ENCODE measurements at regions not wholly inside any gene's neighbourhood (a gene's known extent, or its start where the extent isn't known, plus 50 kb on each side); places are given as distances from the start of the nearest gene placed in this dataset.

DNA sequence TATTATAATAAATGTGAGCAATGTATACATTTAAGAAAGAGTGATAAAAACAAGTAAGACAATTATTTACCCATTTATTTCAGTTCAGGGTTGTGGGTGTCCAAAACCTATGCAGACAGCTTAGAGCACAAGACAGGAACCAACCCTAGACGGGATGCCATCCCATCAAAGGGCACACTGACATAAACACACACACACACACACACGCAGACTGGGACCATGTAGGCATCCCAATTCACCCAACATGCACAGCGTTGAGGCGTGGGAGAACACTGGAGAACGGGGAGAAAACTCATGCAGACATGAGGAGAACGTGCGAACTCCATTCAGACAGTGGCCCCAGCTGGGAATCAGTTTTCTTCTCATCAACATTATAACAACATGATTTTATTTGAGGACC, 274.7 kb downstream of the USP25 start:
- TF ChIP-seq, protein P1, sequence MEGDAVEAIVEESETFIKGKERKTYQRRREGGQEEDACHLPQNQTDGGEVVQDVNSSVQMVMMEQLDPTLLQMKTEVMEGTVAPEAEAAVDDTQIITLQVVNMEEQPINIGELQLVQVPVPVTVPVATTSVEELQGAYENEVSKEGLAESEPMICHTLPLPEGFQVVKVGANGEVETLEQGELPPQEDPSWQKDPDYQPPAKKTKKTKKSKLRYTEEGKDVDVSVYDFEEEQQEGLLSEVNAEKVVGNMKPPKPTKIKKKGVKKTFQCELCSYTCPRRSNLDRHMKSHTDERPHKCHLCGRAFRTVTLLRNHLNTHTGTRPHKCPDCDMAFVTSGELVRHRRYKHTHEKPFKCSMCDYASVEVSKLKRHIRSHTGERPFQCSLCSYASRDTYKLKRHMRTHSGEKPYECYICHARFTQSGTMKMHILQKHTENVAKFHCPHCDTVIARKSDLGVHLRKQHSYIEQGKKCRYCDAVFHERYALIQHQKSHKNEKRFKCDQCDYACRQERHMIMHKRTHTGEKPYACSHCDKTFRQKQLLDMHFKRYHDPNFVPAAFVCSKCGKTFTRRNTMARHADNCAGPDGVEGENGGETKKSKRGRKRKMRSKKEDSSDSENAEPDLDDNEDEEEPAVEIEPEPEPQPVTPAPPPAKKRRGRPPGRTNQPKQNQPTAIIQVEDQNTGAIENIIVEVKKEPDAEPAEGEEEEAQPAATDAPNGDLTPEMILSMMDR (IDR thresholded peaks at IDR 0.05; ENCODE audit: low read depth, low read length), result no peak
- H3K4me3 ChIP-seq (ENCODE audit: low read depth, low read length), result no peak overlapping the region
- DNase-seq (ENCODE audit: low read depth, low spot score), result no peak
- in situ Hi-C loops (cut with HindIII; ENCODE audit: low sequenced_read_pairs), result no loop called here

DNA sequence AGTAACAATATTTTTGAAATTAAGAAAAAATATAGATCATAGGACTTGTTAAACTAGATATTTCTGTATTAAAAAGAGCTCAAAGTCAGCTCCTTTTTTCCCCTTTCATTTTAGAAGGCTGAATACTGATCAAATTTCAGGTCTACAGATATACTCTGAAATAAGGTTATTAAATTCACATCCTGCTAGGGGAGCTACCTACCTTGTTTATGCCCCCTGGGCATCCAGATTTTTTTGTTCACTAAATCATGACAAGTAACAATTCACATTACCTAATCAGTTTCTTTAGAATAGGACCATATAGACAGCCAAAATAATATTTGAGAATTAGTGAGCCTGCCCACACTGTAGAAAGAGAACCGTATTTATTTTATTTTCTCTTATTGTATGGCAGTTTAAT, 276.2 kb downstream of the USP25 start:
- TF ChIP-seq, protein P1 (IDR thresholded peaks at IDR 0.05; ENCODE audit: low read depth, low read length), result no peak
- DNase-seq (ENCODE audit: low read depth, low spot score), result no peak
- in situ Hi-C loops (cut with HindIII; ENCODE audit: low sequenced_read_pairs), result no loop called here
- H3K4me3 ChIP-seq (ENCODE audit: low read depth, low read length), result no peak overlapping the region

DNA sequence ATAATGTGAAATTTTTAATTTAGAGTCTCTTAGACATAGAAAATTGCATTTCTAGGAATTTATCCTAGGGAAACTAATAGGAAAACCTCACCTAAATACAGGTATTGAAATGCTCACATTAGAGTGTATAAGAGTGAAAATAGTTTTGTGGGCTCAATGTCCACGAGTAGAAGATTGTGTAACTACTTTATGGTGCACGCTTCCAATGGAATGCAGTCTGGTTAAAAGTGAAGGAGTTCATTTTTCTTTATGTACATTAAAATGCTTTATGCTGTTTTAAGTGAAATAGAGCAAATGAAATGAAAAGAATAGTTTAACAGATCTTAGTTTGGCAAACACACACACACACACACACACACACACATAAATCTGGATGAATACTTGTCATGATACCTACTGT, 278.2 kb downstream of the USP25 start:
- TF ChIP-seq, protein P1 (IDR thresholded peaks at IDR 0.05; ENCODE audit: low read depth, low read length), result no peak
- in situ Hi-C loops (cut with HindIII; ENCODE audit: low sequenced_read_pairs), result no loop called here
- DNase-seq (ENCODE audit: low read depth, low spot score), result no peak
- H3K4me3 ChIP-seq (ENCODE audit: low read depth, low read length), result no peak overlapping the region

DNA sequence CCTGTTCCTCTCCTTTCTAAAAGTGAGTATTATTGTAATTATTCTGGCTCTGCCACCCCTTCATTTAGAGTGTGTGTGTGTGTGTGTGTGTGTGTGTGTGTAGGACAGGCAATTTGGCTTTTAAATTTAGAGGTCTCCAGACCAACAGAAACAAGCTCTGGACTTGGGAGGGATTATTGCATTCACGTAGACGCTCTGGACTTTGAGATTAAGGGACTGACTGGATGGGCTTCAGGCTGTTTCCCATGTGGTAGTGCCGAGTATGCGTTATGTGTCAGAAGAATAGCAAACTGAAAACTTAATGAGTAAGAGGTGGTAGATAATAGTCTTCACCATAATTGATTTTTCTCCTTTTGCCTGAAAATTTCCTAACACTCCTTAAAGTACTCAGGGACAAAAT, 281.9 kb downstream of the USP25 start:
- in situ Hi-C loops (cut with HindIII; ENCODE audit: low sequenced_read_pairs), result no loop called here
- TF ChIP-seq, protein P1 (IDR thresholded peaks at IDR 0.05; ENCODE audit: low read depth, low read length), result no peak
- no peak for DNase-seq (ENCODE audit: low read depth, low spot score)
- no peak overlapping the region for H3K4me3 ChIP-seq (ENCODE audit: low read depth, low read length)

DNA sequence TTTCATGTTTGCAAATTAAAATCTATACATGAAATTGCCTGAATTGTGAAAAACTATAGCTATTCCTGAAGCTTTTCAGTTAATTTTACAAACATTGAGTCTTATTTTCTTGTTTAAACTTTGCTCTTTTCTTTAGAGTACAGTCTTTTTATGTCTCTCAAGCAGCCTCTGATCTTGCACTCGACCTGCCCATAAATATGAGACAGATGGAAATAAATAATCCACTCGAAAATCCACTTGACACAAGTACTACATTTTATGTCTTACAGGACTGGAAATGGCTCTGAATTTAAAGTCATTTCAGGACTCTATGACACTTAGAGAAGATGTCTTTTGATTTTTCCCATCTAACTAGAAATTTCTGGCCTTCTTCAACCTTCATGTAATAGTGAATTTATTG, 283.8 kb downstream of the USP25 start:
- DNase-seq (ENCODE audit: low read depth, low spot score), result no peak
- in situ Hi-C loops (cut with HindIII; ENCODE audit: low sequenced_read_pairs), result no loop called here
- H3K4me3 ChIP-seq (ENCODE audit: low read depth, low read length), result no peak overlapping the region
- TF ChIP-seq, protein P1 (IDR thresholded peaks at IDR 0.05; ENCODE audit: low read depth, low read length), result no peak

DNA sequence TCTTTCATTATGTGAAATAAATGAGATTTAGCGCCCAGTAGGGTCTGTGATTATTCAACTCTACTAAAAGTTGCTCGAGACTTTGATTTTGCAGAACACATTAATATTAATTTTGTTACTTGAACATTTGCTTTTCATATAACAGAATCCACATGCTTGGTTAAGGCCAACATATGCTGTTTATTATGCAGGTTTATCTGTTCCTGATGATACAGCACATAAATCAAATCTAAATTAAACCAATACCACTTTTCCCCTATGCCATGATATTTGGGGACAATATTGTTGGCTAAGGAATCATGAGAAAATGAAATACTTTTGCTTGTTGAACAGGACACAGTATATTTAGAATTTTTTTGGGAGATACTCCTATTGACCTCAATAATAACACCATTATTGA, 291.1 kb downstream of the USP25 start:
- TF ChIP-seq, protein P1 (IDR thresholded peaks at IDR 0.05; ENCODE audit: low read depth, low read length), result no peak
- no peak for DNase-seq (ENCODE audit: low read depth, low spot score)
- H3K4me3 ChIP-seq (ENCODE audit: low read depth, low read length), result no peak overlapping the region
- in situ Hi-C loops (cut with HindIII; ENCODE audit: low sequenced_read_pairs), result no loop called here

DNA sequence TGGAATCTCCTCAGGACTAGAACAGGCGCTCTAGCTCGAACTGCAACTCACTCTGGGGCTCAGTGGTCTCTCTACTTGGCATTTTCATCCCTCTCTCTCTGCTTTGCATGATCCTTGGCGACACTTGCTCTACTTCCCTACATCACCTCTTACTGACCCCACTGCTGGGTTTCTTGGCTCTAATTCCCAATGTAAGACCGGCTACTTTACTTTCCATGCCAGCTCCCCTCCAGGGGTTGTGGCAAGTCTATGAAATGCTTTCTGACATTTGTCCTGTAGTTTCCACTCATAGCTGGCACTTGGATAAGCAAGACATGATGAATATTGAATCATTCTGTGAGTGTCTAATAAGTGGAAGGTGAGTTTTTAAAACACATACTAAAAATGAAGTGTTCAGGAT, 292.3 kb downstream of the USP25 start:
- TF ChIP-seq, protein P1 (IDR thresholded peaks at IDR 0.05; ENCODE audit: low read depth, low read length), result no peak
- no peak for DNase-seq (ENCODE audit: low read depth, low spot score)
- in situ Hi-C loops (cut with HindIII; ENCODE audit: low sequenced_read_pairs), result no loop called here

More for the DNA sequence above, 292.3 kb downstream of the USP25 start:
- H3K4me3 ChIP-seq (ENCODE audit: low read depth, low read length), result no peak overlapping the region

Data from astrocyte of the spinal cord (primary cell).